Head of caudate nucleus (tissue), 42 donors: ENCODE measurements at regions not wholly inside any gene's neighbourhood (a gene's known extent, or its start where the extent isn't known, plus 50 kb on each side); places are given as distances from the start of the nearest gene placed in this dataset.
"Not testable (repeated sequence)": the region's sequence is repeated elsewhere in the genome, so short reads cannot be mapped to it uniquely, and the experiment has no call there.

Experiments used
- DNase-seq, 42 donors: peaks; one replicate each; pipeline versions ENCODE4 v3.0.0 to v3.0.0-alpha.2; 2020 to 2021; ENCODE audit warnings: mixed read lengths in 7 of 42
- intact Hi-C: fragments of 100-400 bp; cut with DNase I; formaldehyde crosslinking; loops from one replicate; pipeline ENCODE4 v1.15.0; 2022

GRCh38 chr10:108966005-108966404, 957.3 kb downstream of the XPNPEP1 start:
- intact Hi-C loops = no loop called here
- DNase-seq = no peak

- intact Hi-C loops = no loop called here
- DNase-seq = no peak
Observed at GRCh38 chr10:108962172-108962571, 961.1 kb downstream of the XPNPEP1 start.

- DNase-seq = no peak
Observed at GRCh38 chr10:108957681-108958080, 965.6 kb downstream of the XPNPEP1 start.

GRCh38 chr10:108956149-108956548, 967.2 kb downstream of the XPNPEP1 start:
- no peak for DNase-seq
- intact Hi-C loops = no loop called here

More at GRCh38 chr10:108957681-108958080, 965.6 kb downstream of the XPNPEP1 start:
- intact Hi-C loops = no loop called here

- intact Hi-C loops, DNase-seq: not testable (repeated sequence)
Observed at GRCh38 chr10:108920029-108920428, 1003.3 kb downstream of the XPNPEP1 start.

GRCh38 chr10:108913300-108913699, 1010.0 kb downstream of the XPNPEP1 start:
- peak in 2 of 42 donors; percentile 2 to 38 for DNase-seq
- intact Hi-C loops = no loop called here

GRCh38 chr10:108911814-108912541, 1011.3 kb downstream of the XPNPEP1 start:
- intact Hi-C loops = no loop called here
- DNase-seq = peak; percentile 2 to 81 (median 68)

- no peak for DNase-seq
- intact Hi-C loops = no loop called here
Observed at GRCh38 chr10:108908096-108908495, 1015.2 kb downstream of the XPNPEP1 start.

- no peak for DNase-seq
- intact Hi-C loops = no loop called here
Observed at GRCh38 chr10:108905821-108906220, 1017.5 kb downstream of the XPNPEP1 start.

- intact Hi-C loops = no loop called here
- DNase-seq = no peak
Observed at GRCh38 chr10:108905171-108905570, 1018.1 kb downstream of the XPNPEP1 start.

- intact Hi-C loops = no loop called here
- no peak for DNase-seq
Observed at GRCh38 chr10:108904163-108904838, 1019.0 kb downstream of the XPNPEP1 start.

- intact Hi-C loops = no loop called here
- no peak for DNase-seq
Observed at GRCh38 chr10:108902619-108903285, 1020.6 kb downstream of the XPNPEP1 start.

GRCh38 chr10:108901781-108902618, 1021.3 kb downstream of the XPNPEP1 start:
- intact Hi-C loops = no loop called here
- DNase-seq = no peak

GRCh38 chr10:108899670-108900069, 1023.6 kb downstream of the XPNPEP1 start:
- intact Hi-C loops = no loop called here
- no peak for DNase-seq

- intact Hi-C loops = no loop called here
- no peak for DNase-seq
Observed at GRCh38 chr10:108894402-108895301, 1028.7 kb downstream of the XPNPEP1 start.

- no peak for DNase-seq
- intact Hi-C loops = no loop called here
Observed at GRCh38 chr10:108877095-108877561, 1046.2 kb downstream of the XPNPEP1 start.

- DNase-seq = no peak
- intact Hi-C loops = no loop called here
Observed at GRCh38 chr10:108872854-108873253, 1050.5 kb downstream of the XPNPEP1 start.

GRCh38 chr10:108868881-108869280, 1054.4 kb downstream of the XPNPEP1 start:
- intact Hi-C loops = no loop called here
- peak in 26 of 42 donors; percentile 3 to 75 (median 34) for DNase-seq
